GM12874 (cell line): ENCODE measurements at regions not wholly inside any gene's neighbourhood (a gene's known extent, or its start where the extent isn't known, plus 50 kb on each side); places are given as distances from the start of the nearest gene placed in this dataset.

Experiments used
- CTCF ChIP-seq: IDR thresholded peaks from 2 replicates; pipeline ENCODE4 v1.5.1; 2011; ENCODE audit warnings: low read depth, mild to moderate bottlenecking, control low read depth, low read length, moderate library complexity; ENCODE audit not compliant: insufficient read depth

DNA sequence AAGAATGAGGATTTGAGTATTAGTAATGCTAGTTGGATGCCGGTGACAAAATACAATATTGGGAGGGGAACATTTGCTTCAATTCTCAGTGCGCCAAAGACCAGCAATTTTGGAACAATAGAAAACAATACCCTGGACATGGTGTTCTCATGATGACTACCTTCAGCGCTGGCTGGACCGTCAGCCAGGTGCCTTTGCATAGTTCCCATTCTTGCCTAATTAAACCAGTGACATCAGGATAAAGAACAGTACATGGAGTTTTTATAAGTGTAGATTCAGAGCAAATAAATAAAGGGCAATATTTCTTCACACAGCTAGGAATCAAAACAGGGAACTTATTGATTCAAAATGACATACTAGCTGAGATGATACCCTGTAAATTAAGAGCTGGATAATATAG, 404.8 kb upstream of the RORA start:
- TF ChIP-seq CTCF, result no peak

- TF ChIP-seq CTCF, result no peak
Observed at GRCh38 chr15:61629269-61629668, 400.2 kb upstream of the RORA start.

- no peak for TF ChIP-seq CTCF
Observed at GRCh38 chr15:61624950-61625349, 395.8 kb upstream of the RORA start.

DNA sequence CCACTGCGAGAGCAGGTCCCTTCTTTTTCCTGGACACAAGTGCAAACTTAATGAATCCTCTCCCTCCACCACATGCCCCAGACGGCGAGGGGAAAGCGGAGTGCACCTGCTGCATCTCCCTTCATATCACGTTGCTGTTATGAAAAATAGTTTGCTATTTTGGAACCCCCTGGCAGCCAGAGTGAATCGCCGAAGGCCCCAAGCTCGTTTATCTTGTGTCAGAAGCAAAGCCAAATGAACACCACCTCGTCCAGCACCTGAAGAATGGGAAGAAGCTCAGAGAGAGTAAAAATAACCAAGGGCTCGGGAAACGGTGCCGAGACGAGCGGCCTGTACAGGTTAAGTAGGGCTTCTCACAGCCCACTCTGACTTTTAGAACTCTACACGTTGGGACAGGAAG, 394.6 kb upstream of the RORA start:
- TF ChIP-seq CTCF, result no peak

DNA sequence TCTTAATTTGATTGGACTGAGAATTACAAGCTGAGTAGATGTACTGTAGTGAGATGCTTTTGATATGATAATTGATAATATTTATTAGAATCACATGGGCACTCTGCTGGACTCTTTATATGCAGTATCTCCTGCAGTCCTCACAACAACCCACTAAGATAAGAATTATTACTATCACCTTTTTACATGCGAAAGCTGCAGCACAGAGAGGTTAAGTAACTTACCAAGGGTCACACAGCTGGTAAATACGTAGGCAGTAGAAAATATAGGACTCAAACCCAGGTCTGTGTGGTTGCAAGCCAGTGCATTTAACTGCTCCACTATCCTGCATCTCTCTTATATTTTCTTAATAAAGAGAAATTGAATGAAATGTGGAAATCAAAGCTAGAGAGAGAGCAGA, 392.8 kb upstream of the RORA start:
- TF ChIP-seq CTCF, result no peak

DNA sequence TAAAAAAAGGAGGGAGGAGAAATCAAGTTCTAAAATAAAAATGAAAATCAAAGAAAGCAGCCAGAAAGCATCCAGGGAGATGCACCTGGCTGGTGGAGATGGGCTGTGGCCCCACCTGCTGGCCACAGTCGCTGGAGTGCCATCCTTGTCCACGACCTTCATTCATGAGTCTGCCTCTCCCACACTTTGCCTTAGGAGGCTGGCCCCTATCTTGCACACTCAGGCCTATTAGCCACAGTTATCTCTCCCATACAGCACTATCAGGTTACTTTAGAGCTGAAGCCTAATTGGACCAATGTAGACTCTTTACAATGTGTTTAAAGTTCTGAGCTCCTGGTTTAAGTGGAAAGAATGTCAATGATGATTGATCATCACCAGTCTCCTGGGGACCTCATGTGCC, 392.0 kb upstream of the RORA start:
- TF ChIP-seq CTCF, result peak; percentile 43

DNA sequence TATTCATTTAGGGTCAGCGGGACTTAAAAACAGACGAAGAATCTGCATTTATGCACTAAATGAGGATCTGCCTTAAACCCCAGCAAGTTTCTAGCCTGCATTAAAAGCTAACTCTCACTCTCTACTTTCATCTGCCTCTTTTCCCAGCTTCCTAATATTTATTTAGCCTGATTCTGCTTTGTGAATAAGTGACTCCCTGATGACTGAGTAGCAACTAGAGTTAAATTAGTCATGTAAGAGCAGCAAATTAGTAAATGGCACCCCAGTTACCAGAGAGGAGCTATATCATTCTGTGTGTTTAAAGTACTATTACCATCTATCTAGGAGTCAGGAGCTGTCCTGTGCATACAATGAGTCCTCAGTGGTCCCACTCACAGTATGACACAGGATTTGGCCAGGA, 391.0 kb upstream of the RORA start:
- no peak for TF ChIP-seq CTCF

DNA sequence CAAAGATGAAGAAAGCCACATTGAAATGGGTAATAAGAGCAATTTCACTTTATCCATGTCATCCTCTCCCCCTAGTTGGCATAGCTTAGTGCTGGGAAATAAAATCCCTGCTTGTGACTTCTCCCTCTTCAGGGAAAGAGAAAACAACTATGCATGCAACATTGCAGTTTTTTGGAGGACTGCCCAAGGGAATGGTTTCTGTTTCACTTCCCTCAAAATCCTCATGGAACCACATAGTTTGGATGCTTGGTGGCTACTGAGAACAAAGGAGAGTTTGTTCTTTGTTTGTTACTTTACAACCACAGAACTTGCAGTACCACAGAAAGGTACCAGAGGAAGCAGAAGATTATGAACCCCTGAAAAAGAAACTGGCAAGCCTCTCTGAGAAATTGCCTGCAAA, 384.6 kb upstream of the RORA start:
- no peak for TF ChIP-seq CTCF
